ENCODE measurements at regions not wholly inside any gene's neighbourhood (a gene's known extent, or its start where the extent isn't known, plus 50 kb on each side); places are given as distances from the start of the nearest gene placed in this dataset.

DNA sequence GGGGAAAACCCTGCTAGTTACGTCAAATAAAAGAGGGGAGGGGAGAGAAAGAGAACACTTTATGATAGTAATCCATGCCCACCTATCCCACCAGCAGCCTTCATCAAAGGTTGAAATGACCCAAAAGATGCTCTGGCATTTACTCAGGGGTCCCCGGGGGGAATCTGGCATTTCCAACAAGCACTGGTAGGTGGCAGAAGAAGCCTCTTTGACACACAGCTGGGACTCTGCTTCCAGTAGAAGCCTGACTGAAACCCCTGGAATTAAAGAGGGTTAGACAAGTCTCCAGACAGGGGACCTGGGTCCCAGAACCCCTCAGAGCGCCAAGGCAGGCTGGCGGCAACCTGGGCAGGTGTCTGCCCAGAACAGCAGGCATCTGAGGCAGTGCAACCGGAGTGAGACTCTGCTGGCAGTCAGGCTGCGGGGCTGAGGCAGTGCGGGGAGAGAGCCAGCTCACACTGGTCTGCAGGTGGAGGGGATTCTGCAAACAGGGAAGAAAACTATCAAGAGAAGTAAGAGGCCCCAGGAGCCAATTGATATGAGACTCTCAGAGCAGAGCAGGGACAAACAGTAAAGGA lies 85.0 kb upstream of the CAPRIN2 start:
- H3K9me3 Mint-ChIP-seq (ENCODE audit: unreplicated experiment), result no peaks in the 10 kb centered on the region
- DNase-seq, result no peak
- no peak for TF ChIP-seq CTCF (IDR thresholded peaks at IDR 0.05; ENCODE audit: partially characterized antibody, unreplicated experiment)
- no peak overlapping the region for H3K27ac Mint-ChIP-seq (ENCODE audit: unreplicated experiment)
- peaks cover 6% of the 10 kb centered on the region for H3K4me1 Mint-ChIP-seq (ENCODE audit: low read depth, unreplicated experiment)
- no peak overlapping the region for H3K4me3 Mint-ChIP-seq (ENCODE audit: unreplicated experiment)
- no peaks in the 10 kb centered on the region for H3K27me3 Mint-ChIP-seq (ENCODE audit: unreplicated experiment)
- H3K36me3 Mint-ChIP-seq (ENCODE audit: unreplicated experiment), result no peaks in the 10 kb centered on the region

GRCh38 chr12:30837595-30837994 lies 82.8 kb upstream of the CAPRIN2 start:
- H3K36me3 Mint-ChIP-seq (ENCODE audit: unreplicated experiment), result no peaks in the 10 kb centered on the region
- peaks cover 1% of the 10 kb centered on the region for H3K9me3 Mint-ChIP-seq (ENCODE audit: unreplicated experiment)
- no peak for TF ChIP-seq CTCF (IDR thresholded peaks at IDR 0.05; ENCODE audit: partially characterized antibody, unreplicated experiment)
- DNase-seq, result no peak
- H3K4me1 Mint-ChIP-seq (ENCODE audit: low read depth, unreplicated experiment), result peaks cover 6% of the 10 kb centered on the region
- H3K27ac Mint-ChIP-seq (ENCODE audit: unreplicated experiment), result no peak overlapping the region
- no peak overlapping the region for H3K4me3 Mint-ChIP-seq (ENCODE audit: unreplicated experiment)
- H3K27me3 Mint-ChIP-seq (ENCODE audit: unreplicated experiment), result no peaks in the 10 kb centered on the region

DNA sequence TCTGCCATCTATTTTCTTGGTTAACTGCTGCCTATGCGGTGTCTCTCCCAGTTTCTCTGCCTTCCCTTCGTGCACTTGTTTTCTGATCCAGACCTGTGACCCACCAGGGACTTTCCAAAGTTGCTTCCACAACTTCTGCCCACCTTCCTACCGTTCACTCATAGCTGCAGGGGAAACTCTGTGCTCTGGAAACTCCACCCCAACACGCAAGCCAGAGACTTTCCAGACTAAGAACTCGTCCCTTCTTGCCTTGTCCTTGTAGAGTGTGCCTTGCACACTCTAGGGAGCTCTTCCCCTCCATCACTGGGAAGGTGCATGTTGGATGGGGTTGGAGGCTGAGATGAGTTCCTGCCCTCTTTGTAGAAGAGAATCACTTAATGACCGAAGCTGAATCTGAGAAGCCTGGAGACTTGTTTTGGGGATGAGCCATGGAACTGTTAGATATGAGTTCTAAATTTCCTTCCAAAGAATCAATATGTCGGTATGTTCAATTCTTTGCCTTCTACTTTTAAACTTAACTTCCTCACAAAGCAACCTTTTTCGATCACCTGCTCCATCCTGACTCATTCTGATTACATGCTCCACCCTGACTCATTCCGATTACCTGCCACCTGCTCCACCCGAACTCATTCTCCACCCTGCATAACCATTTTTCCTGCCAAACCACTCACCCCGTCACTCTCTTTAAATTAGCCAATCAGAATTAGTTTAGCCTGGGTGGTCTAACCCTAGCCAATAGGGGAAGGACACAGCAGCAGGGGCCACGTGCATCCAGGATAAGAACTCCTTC lies 82.1 kb upstream of the CAPRIN2 start:
- H3K4me1 Mint-ChIP-seq (ENCODE audit: low read depth, unreplicated experiment), result peaks cover 6% of the 10 kb centered on the region
- peaks cover 1% of the 10 kb centered on the region for H3K9me3 Mint-ChIP-seq (ENCODE audit: unreplicated experiment)
- H3K36me3 Mint-ChIP-seq (ENCODE audit: unreplicated experiment), result peaks cover 3% of the 10 kb centered on the region
- H3K4me3 Mint-ChIP-seq (ENCODE audit: unreplicated experiment), result no peak overlapping the region
- DNase-seq, result no peak
- H3K27ac Mint-ChIP-seq (ENCODE audit: unreplicated experiment), result no peak overlapping the region
- no peaks in the 10 kb centered on the region for H3K27me3 Mint-ChIP-seq (ENCODE audit: unreplicated experiment)
- no peak for TF ChIP-seq CTCF (IDR thresholded peaks at IDR 0.05; ENCODE audit: partially characterized antibody, unreplicated experiment)

- no peak for TF ChIP-seq CTCF (IDR thresholded peaks at IDR 0.05; ENCODE audit: partially characterized antibody, unreplicated experiment)
- H3K27ac Mint-ChIP-seq (ENCODE audit: unreplicated experiment), result no peak overlapping the region
- H3K36me3 Mint-ChIP-seq (ENCODE audit: unreplicated experiment), result peaks cover 5% of the 10 kb centered on the region
- H3K4me1 Mint-ChIP-seq (ENCODE audit: low read depth, unreplicated experiment), result peaks cover 3% of the 10 kb centered on the region
- no peak for DNase-seq
- no peak overlapping the region for H3K4me3 Mint-ChIP-seq (ENCODE audit: unreplicated experiment)
- peaks cover 4% of the 10 kb centered on the region for H3K9me3 Mint-ChIP-seq (ENCODE audit: unreplicated experiment)
- no peaks in the 10 kb centered on the region for H3K27me3 Mint-ChIP-seq (ENCODE audit: unreplicated experiment)
Measured at GRCh38 chr12:30835216-30835615, 80.5 kb upstream of the CAPRIN2 start.

- Mint-ChIP-seq H3K27me3 (ENCODE audit: unreplicated experiment) (no peaks in the 10 kb centered on the region), H3K27ac (ENCODE audit: unreplicated experiment) (no peak overlapping the region), H3K4me1 (ENCODE audit: low read depth, unreplicated experiment) (peaks cover 20% of the 10 kb centered on the region), H3K36me3 (ENCODE audit: unreplicated experiment) (peaks cover 5% of the 10 kb centered on the region), H3K9me3 (ENCODE audit: unreplicated experiment) (peaks cover 14% of the 10 kb centered on the region), H3K4me3 (ENCODE audit: unreplicated experiment) (no peak overlapping the region)
- TF ChIP-seq CTCF (IDR thresholded peaks at IDR 0.05; ENCODE audit: partially characterized antibody, unreplicated experiment), result no peak
- DNase-seq, result no peak
Measured at GRCh38 chr12:30830751-30831150, 76.0 kb upstream of the CAPRIN2 start.
